Osteoblast (primary cell): ENCODE measurements at regions not wholly inside any gene's neighbourhood (a gene's known extent, or its start where the extent isn't known, plus 50 kb on each side); places are given as distances from the start of the nearest gene placed in this dataset.
"Not testable (repeated sequence)": the region's sequence is repeated elsewhere in the genome, so short reads cannot be mapped to it uniquely, and the experiment has no call there.

ENCODE experiments used
- DNase-seq: peaks from one replicate; pipeline ENCODE4 v3.0.0; 2011; ENCODE audit warnings: low spot score, mixed read lengths; ENCODE audit not compliant: insufficient read length; ENCODE audit errors: missing footprints
- H2AFZ ChIP-seq: 2 replicates; pipeline ENCODE4 v1.6.0; 2011; ENCODE audit warnings: mild to moderate bottlenecking, low read length
- H3K27ac ChIP-seq: 2 replicates; pipeline ENCODE4 v1.5.1; 2011; ENCODE audit warnings: mild to moderate bottlenecking, low read depth, low read length, moderate library complexity
- H3K27me3 ChIP-seq: 2 replicates; pipeline ENCODE4 v1.6.0; 2012; ENCODE audit warnings: mild to moderate bottlenecking, control low read depth, inconsistent platforms, low read length, moderate library complexity; ENCODE audit not compliant: insufficient read depth
- H3K36me3 ChIP-seq: 2 replicates; pipeline ENCODE4 v1.5.1; 2011; ENCODE audit warnings: mild to moderate bottlenecking, low read length, control low read depth, moderate library complexity; ENCODE audit not compliant: insufficient read depth
- H3K4me1 ChIP-seq: 2 replicates; pipeline ENCODE4 v1.5.1; 2011; ENCODE audit warnings: mild to moderate bottlenecking, low read length, control low read depth, moderate library complexity; ENCODE audit not compliant: insufficient read depth
- H3K4me2 ChIP-seq: 2 replicates; pipeline ENCODE4 v1.6.0; 2011; ENCODE audit warnings: mild to moderate bottlenecking, low read length; ENCODE audit not compliant: insufficient read depth
- H3K4me3 ChIP-seq: fragments of 200-600 bp; sonication (generic); 3 replicates; pipeline ENCODE4 v1.5.1; 2012; ENCODE audit warnings: mild to moderate bottlenecking, low read length, inconsistent platforms; ENCODE audit not compliant: insufficient read depth
- H3K79me2 ChIP-seq: 2 replicates; pipeline ENCODE4 v1.6.0; 2012; ENCODE audit warnings: mild to moderate bottlenecking, low read length, control low read depth, inconsistent platforms; ENCODE audit not compliant: insufficient read depth
- H3K9me3 ChIP-seq: 2 replicates; pipeline ENCODE4 v1.5.1; 2011; ENCODE audit warnings: low read depth, low read length, control low read depth
- H4K20me1 ChIP-seq: 2 replicates; pipeline ENCODE4 v1.6.0; 2012; ENCODE audit warnings: mild to moderate bottlenecking, low read length, control low read depth; ENCODE audit not compliant: insufficient read depth
- TF ChIP-seq, protein P1 (sequence below): IDR thresholded peaks from 2 replicates; pipeline ENCODE4 v1.5.1; 2011; ENCODE audit warnings: mild to moderate bottlenecking, low read depth, low read length, moderate library complexity; ENCODE audit errors: extremely low read depth

GRCh38 chr3:35141406-35141805, 497.9 kb upstream of the ARPP21 start:
- TF ChIP-seq, protein P1, sequence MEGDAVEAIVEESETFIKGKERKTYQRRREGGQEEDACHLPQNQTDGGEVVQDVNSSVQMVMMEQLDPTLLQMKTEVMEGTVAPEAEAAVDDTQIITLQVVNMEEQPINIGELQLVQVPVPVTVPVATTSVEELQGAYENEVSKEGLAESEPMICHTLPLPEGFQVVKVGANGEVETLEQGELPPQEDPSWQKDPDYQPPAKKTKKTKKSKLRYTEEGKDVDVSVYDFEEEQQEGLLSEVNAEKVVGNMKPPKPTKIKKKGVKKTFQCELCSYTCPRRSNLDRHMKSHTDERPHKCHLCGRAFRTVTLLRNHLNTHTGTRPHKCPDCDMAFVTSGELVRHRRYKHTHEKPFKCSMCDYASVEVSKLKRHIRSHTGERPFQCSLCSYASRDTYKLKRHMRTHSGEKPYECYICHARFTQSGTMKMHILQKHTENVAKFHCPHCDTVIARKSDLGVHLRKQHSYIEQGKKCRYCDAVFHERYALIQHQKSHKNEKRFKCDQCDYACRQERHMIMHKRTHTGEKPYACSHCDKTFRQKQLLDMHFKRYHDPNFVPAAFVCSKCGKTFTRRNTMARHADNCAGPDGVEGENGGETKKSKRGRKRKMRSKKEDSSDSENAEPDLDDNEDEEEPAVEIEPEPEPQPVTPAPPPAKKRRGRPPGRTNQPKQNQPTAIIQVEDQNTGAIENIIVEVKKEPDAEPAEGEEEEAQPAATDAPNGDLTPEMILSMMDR, result no peak
- Histone ChIP-seq H3K27me3 (no peaks in the 10 kb centered on the region), H3K4me2 (no peak overlapping the region), H2AFZ (no peak overlapping the region), H3K36me3 (no peaks in the 10 kb centered on the region), H3K4me1 (no peaks in the 10 kb centered on the region), H3K79me2 (no peaks in the 10 kb centered on the region), H4K20me1 (no peaks in the 10 kb centered on the region), H3K9me3 (peaks cover 5% of the 10 kb centered on the region), H3K4me3 (no peak overlapping the region), H3K27ac (no peak overlapping the region)
- DNase-seq, result no peak

GRCh38 chr3:35144011-35144410, 495.3 kb upstream of the ARPP21 start:
- no peak overlapping the region for H3K4me3 ChIP-seq
- TF ChIP-seq, protein P1, result no peak
- no peak for DNase-seq

GRCh38 chr3:35146256-35147035, 492.9 kb upstream of the ARPP21 start:
- not testable (repeated sequence) for H3K27ac ChIP-seq, H3K79me2 ChIP-seq, DNase-seq, H4K20me1 ChIP-seq, H3K4me3 ChIP-seq, H3K9me3 ChIP-seq, H2AFZ ChIP-seq, H3K4me2 ChIP-seq, H3K4me1 ChIP-seq, H3K27me3 ChIP-seq, H3K36me3 ChIP-seq

More at GRCh38 chr3:35144011-35144410, 495.3 kb upstream of the ARPP21 start:
- Histone ChIP-seq H3K27ac (no peak overlapping the region), H4K20me1 (no peaks in the 10 kb centered on the region), H2AFZ (no peak overlapping the region), H3K4me1 (no peaks in the 10 kb centered on the region), H3K79me2 (no peaks in the 10 kb centered on the region), H3K9me3 (peaks cover 5% of the 10 kb centered on the region), H3K4me2 (no peak overlapping the region), H3K27me3 (no peaks in the 10 kb centered on the region), H3K36me3 (no peaks in the 10 kb centered on the region)

GRCh38 chr3:35183927-35184675, 455.2 kb upstream of the ARPP21 start:
- Histone ChIP-seq H3K4me2 (no peak overlapping the region), H3K27ac (no peak overlapping the region), H3K79me2 (no peaks in the 10 kb centered on the region), H3K36me3 (no peaks in the 10 kb centered on the region), H3K9me3 (no peaks in the 10 kb centered on the region), H3K27me3 (no peaks in the 10 kb centered on the region), H3K4me1 (no peaks in the 10 kb centered on the region), H4K20me1 (no peaks in the 10 kb centered on the region), H2AFZ (no peak overlapping the region), H3K4me3 (no peak overlapping the region)
- TF ChIP-seq, protein P1, result no peak
- DNase-seq, result no peak
